SK-N-SH (cell line): ENCODE measurements at regions not wholly inside any gene's neighbourhood (a gene's known extent, or its start where the extent isn't known, plus 50 kb on each side); places are given as distances from the start of the nearest gene placed in this dataset.

Experiments
- CTCF ChIA-PET: fragments of 300-600, 350-600 bp; formaldehyde crosslinking; extraction: SDS; loops from one replicate; lab custom pipeline; 2021; lab: Yijun Ruan, JAX
- POLR2A ChIA-PET: fragments of 350-600 bp; sonication (Branson Sonifier 250); formaldehyde crosslinking; extraction: SDS; loops from one replicate; lab custom pipeline; 2020; ENCODE audit warnings: antibody characterized with exemption, inconsistent platforms; lab: Yijun Ruan, JAX
- DNase-seq: peaks from one replicate; pipeline ENCODE4 v3.0.0; 2012
- H2AFZ ChIP-seq: fragments of 200-600 bp; sonication (generic); 2 replicates; pipeline ENCODE4 v1.8.1; 2016; ENCODE audit warnings: antibody characterized with exemption, mild to moderate bottlenecking, low read depth
- H3F3A ChIP-seq: fragments of 200-600 bp; sonication (generic); replicated peaks from 2 replicates; pipeline ENCODE3; 2016; ENCODE audit warnings: antibody characterized with exemption, mild to moderate bottlenecking; ENCODE audit not compliant: insufficient read depth
- H3K27ac ChIP-seq, 2 experiments: fragments of 200-500 bp in 1 of 2; fragments of 200-600 bp in 1 of 2; sonication (Bioruptor generic) in 1 of 2; sonication (generic), shearing (Covaris generic) in 1 of 2; 2 replicates each; pipeline versions ENCODE4 v1.5.1 to v1.6.1; 2014 to 2016; ENCODE audit warnings: low read depth in 2 of 2, inconsistent platforms in 1 of 2, low read length in 1 of 2, mild to moderate bottlenecking in 1 of 2, mixed read lengths in 1 of 2
- H3K27me3 ChIP-seq: fragments of 200-600 bp; sonication (generic), shearing (Covaris generic); 2 replicates; pipeline ENCODE4 v1.6.1; 2016; ENCODE audit warnings: mixed run types; ENCODE audit not compliant: insufficient read depth
- H3K36me3 ChIP-seq, 2 experiments: fragments of 200-500 bp in 1 of 2; fragments of 200-600 bp in 1 of 2; sonication (Bioruptor generic) in 1 of 2; sonication (generic) in 1 of 2; replicated peaks in 1 of 2; 2 replicates each; pipeline versions ENCODE3 to v1.5.1; 2014 to 2016; ENCODE audit warnings: low read length in 1 of 2, mild to moderate bottlenecking in 1 of 2; ENCODE audit not compliant: insufficient read depth in 2 of 2, control insufficient read depth in 1 of 2
- H3K4me1 ChIP-seq, 2 experiments: fragments of 200-500 bp in 1 of 2; fragments of 200-600 bp in 1 of 2; sonication (Bioruptor generic) in 1 of 2; sonication (generic), shearing (Covaris generic) in 1 of 2; 2 replicates each; pipeline versions ENCODE4 v1.5.1 to v1.6.1; 2014 to 2016; ENCODE audit warnings: low read depth in 1 of 2, low read length in 1 of 2, mixed run types in 1 of 2; ENCODE audit not compliant: insufficient read depth in 2 of 2, control insufficient read depth in 1 of 2
- H3K4me2 ChIP-seq: fragments of 200-600 bp; sonication (generic), shearing (Covaris generic); 2 replicates; pipeline ENCODE4 v1.6.1; 2017; ENCODE audit warnings: mixed run types
- H3K4me3 ChIP-seq, 2 experiments: fragments of 200-500 bp in 1 of 2; fragments of 200-600 bp in 1 of 2; sonication (Bioruptor generic) in 1 of 2; sonication (generic), shearing (Covaris generic) in 1 of 2; 2 replicates each; pipeline versions ENCODE4 v1.5.1 to v1.8.1; 2014 to 2016; ENCODE audit warnings: low read depth in 2 of 2, inconsistent platforms in 1 of 2, low read length in 1 of 2, mild to moderate bottlenecking in 1 of 2, mixed read lengths in 1 of 2, moderate library complexity in 1 of 2
- H3K79me2 ChIP-seq: fragments of 200-600 bp; sonication (generic); 2 replicates; pipeline ENCODE4 v1.8.1; 2017; ENCODE audit warnings: mild to moderate bottlenecking; ENCODE audit not compliant: insufficient read depth
- H3K9ac ChIP-seq: fragments of 200-600 bp; sonication (generic); 2 replicates; pipeline ENCODE4 v1.6.1; 2017; ENCODE audit warnings: mixed run types
- H3K9me2 ChIP-seq: fragments of 200-600 bp; sonication (generic); 2 replicates; pipeline ENCODE4 v1.6.1; 2017; ENCODE audit warnings: mixed run types
- H3K9me3 ChIP-seq: fragments of 200-600 bp; sonication (generic); 2 replicates; pipeline ENCODE4 v1.6.1; 2017; ENCODE audit warnings: mixed run types, mild to moderate bottlenecking, moderate library complexity
- H4K20me1 ChIP-seq: fragments of 200-600 bp; sonication (generic); 2 replicates; pipeline ENCODE4 v1.6.1; 2017; ENCODE audit warnings: mild to moderate bottlenecking, mixed run types; ENCODE audit not compliant: insufficient read depth
- CHD2 ChIP-seq: fragments of 150-350 bp; IDR thresholded peaks from 2 replicates; pipeline ENCODE4 v1.6.1; 2018; ENCODE audit warnings: low read length; ENCODE audit not compliant: partially characterized antibody
- ELF1 ChIP-seq: IDR thresholded peaks from 2 replicates; pipeline ENCODE4 v1.4.0; 2012
- EP300 ChIP-seq, 2 experiments: IDR thresholded peaks; 2 replicates each; pipeline versions ENCODE4 v1.4.0 to v1.6.1; 2012; ENCODE audit warnings: borderline replicate concordance in 1 of 2, low read depth in 1 of 2, low read length in 1 of 2
- FOXJ3 ChIP-seq: sonication (generic); formaldehyde crosslinking; IDR thresholded peaks from 2 replicates; pipeline ENCODE4 v1.5.1; 2020; ENCODE audit warnings: mild to moderate bottlenecking, missing genetic modification reagents
- FOXM1 ChIP-seq: IDR thresholded peaks from 2 replicates; pipeline ENCODE4 v1.4.0; 2012; ENCODE audit warnings: low read depth, mild to moderate bottlenecking
- NRF1 ChIP-seq: IDR thresholded peaks from 2 replicates; pipeline ENCODE4 v1.6.1; 2012; ENCODE audit warnings: low read depth, mild to moderate bottlenecking, low read length
- RFX5 ChIP-seq: IDR thresholded peaks from 2 replicates; pipeline ENCODE4 v1.6.1; 2012; ENCODE audit warnings: mild to moderate bottlenecking, improper control_type of control experiment, low read length
- RXRA ChIP-seq: IDR thresholded peaks from 2 replicates; pipeline ENCODE4 v1.4.0; 2012; ENCODE audit warnings: low read depth, mild to moderate bottlenecking, borderline replicate concordance
- SIN3A ChIP-seq: IDR thresholded peaks from 2 replicates; pipeline ENCODE4 v1.6.1; 2012; ENCODE audit warnings: low read depth, mild to moderate bottlenecking, low read length, moderate library complexity, borderline replicate concordance
- SMC3 ChIP-seq: IDR thresholded peaks from 2 replicates; pipeline ENCODE4 v1.6.1; 2012; ENCODE audit warnings: low read depth, low read length, improper control_type of control experiment
- TAF1 ChIP-seq: IDR thresholded peaks from 2 replicates; pipeline ENCODE4 v1.6.1; 2012; ENCODE audit warnings: low read depth, mild to moderate bottlenecking, low read length, moderate library complexity, borderline replicate concordance
- TCF12 ChIP-seq: IDR thresholded peaks from 2 replicates; pipeline ENCODE4 v1.4.0; 2012
- WGBS: methylation state at CpG from one replicate; pipeline ENCODE4 v1.1.6; 2017; ENCODE audit warnings: low lambda C conversion rate; 5-methylcytosine and 5-hydroxymethylcytosine counted together
- TF ChIP-seq, protein P1 (sequence below): IDR thresholded peaks from 2 replicates; pipeline ENCODE4 v1.6.1; 2012; ENCODE audit warnings: mild to moderate bottlenecking, low read depth, low read length, moderate library complexity
- TF ChIP-seq, protein P2 (sequence below): fragments of 200-600 bp; sonication (generic); IDR thresholded peaks from 2 replicates; pipeline ENCODE4 v1.6.1; 2017; ENCODE audit warnings: antibody characterized with exemption, mild to moderate bottlenecking, moderate library complexity
- TF ChIP-seq, protein P3 (sequence below): IDR thresholded peaks from 2 replicates; pipeline ENCODE4; 2012
- TF ChIP-seq, protein P4 (sequence below): IDR thresholded peaks from 2 replicates; pipeline ENCODE4 v1.4.0; 2012; ENCODE audit warnings: low read depth

DNA sequence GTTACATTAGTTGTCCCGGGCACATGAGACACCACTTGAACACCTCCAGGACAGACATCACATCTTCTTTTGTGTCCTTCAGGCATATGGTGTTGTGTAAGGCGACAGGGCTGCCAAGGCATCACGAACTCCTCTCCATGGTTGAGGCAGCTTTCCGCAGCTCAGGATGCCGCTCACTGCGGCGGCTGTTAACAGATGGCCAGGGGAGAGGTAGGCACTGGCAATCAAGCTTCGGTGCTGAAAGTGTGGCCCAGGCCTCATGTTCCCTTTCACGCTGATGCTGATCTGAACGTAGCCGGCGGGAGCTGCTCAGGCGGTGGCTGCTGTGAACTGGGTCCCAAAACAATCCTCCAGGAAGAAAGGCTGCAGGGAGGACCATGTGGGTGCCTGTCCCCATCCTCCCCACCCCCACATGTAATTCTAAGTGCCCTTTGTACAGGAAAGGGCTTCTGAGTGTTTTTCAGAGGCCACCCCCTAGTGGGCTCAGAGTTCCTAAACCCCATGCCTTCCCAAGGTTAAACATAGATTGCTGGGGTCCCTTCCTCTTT is 287.1 kb upstream of the AJAP1 start:
- TF ChIP-seq TCF12 (no peak), SMC3 (no peak), CHD2 (no peak)
- TF ChIP-seq, all 33 proteins: peak for 0
- no peak overlapping the region for H3K4me3 ChIP-seq
- no peak overlapping the region for H3K27ac ChIP-seq
- no peaks in the 10 kb centered on the region for H3K36me3 ChIP-seq
- no peak for DNase-seq
- POLR2A ChIA-PET = no interaction called here
- 61% methylated on average over 13 of the region's 13 CpGs for WGBS
- no peaks in the 10 kb centered on the region for H3K4me1 ChIP-seq
- CTCF ChIA-PET = no interaction called here
- H3F3A ChIP-seq = no peaks in the 10 kb centered on the region
- no peaks in the 10 kb centered on the region for H3K27me3 ChIP-seq
- no peak overlapping the region for H3K9ac ChIP-seq
- no peaks in the 10 kb centered on the region for H3K9me3 ChIP-seq
- no peak overlapping the region for H3K4me2 ChIP-seq
- H4K20me1 ChIP-seq = no peaks in the 10 kb centered on the region
- H3K79me2 ChIP-seq = no peaks in the 10 kb centered on the region
- no peak overlapping the region for H2AFZ ChIP-seq
- H3K9me2 ChIP-seq = no peaks in the 10 kb centered on the region

DNA sequence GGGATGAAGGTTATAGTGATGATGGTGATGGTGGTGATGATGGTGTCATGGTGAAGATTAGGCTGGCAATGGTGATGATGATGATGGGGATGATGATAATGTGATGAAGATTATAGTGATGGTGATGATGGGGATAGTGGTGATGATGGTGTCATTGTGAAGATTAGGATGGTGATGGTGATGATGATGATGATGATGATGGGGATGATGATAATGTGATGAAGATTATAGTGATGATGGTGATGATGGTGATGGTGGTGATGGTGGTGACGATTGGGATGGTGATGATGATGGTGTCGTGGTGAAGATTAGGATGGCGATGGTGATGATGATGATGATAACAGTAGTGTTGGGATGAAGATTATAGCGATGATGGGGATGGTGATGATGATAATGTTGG is 285.1 kb upstream of the AJAP1 start:
- Histone ChIP-seq H3K4me3 (no peak overlapping the region), H3K9me3 (no peaks in the 10 kb centered on the region), H3K79me2 (no peaks in the 10 kb centered on the region), H3K4me1 (no peaks in the 10 kb centered on the region), H3K9ac (no peak overlapping the region), H4K20me1 (no peaks in the 10 kb centered on the region), H3K36me3 (no peaks in the 10 kb centered on the region), H3K27ac (no peak overlapping the region), H3F3A (no peaks in the 10 kb centered on the region), H3K9me2 (no peaks in the 10 kb centered on the region), H2AFZ (no peak overlapping the region), H3K27me3 (no peaks in the 10 kb centered on the region), H3K4me2 (no peak overlapping the region)
- ChIA-PET POLR2A (no interaction called here), CTCF (no interaction called here)
- TF ChIP-seq RXRA = no peak
- TF ChIP-seq FOXM1 = no peak
- no peak for TF ChIP-seq TCF12
- TF ChIP-seq, protein P1, sequence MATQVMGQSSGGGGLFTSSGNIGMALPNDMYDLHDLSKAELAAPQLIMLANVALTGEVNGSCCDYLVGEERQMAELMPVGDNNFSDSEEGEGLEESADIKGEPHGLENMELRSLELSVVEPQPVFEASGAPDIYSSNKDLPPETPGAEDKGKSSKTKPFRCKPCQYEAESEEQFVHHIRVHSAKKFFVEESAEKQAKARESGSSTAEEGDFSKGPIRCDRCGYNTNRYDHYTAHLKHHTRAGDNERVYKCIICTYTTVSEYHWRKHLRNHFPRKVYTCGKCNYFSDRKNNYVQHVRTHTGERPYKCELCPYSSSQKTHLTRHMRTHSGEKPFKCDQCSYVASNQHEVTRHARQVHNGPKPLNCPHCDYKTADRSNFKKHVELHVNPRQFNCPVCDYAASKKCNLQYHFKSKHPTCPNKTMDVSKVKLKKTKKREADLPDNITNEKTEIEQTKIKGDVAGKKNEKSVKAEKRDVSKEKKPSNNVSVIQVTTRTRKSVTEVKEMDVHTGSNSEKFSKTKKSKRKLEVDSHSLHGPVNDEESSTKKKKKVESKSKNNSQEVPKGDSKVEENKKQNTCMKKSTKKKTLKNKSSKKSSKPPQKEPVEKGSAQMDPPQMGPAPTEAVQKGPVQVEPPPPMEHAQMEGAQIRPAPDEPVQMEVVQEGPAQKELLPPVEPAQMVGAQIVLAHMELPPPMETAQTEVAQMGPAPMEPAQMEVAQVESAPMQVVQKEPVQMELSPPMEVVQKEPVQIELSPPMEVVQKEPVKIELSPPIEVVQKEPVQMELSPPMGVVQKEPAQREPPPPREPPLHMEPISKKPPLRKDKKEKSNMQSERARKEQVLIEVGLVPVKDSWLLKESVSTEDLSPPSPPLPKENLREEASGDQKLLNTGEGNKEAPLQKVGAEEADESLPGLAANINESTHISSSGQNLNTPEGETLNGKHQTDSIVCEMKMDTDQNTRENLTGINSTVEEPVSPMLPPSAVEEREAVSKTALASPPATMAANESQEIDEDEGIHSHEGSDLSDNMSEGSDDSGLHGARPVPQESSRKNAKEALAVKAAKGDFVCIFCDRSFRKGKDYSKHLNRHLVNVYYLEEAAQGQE = no peak
- no peak for TF ChIP-seq TAF1
- no peak for TF ChIP-seq EP300 (IDR thresholded peaks at IDR 0.05; ENCODE audit: borderline replicate concordance in 1 of 2, low read depth in 1 of 2, low read length in 1 of 2)
- no peak for TF ChIP-seq SIN3A
- TF ChIP-seq, protein P2, sequence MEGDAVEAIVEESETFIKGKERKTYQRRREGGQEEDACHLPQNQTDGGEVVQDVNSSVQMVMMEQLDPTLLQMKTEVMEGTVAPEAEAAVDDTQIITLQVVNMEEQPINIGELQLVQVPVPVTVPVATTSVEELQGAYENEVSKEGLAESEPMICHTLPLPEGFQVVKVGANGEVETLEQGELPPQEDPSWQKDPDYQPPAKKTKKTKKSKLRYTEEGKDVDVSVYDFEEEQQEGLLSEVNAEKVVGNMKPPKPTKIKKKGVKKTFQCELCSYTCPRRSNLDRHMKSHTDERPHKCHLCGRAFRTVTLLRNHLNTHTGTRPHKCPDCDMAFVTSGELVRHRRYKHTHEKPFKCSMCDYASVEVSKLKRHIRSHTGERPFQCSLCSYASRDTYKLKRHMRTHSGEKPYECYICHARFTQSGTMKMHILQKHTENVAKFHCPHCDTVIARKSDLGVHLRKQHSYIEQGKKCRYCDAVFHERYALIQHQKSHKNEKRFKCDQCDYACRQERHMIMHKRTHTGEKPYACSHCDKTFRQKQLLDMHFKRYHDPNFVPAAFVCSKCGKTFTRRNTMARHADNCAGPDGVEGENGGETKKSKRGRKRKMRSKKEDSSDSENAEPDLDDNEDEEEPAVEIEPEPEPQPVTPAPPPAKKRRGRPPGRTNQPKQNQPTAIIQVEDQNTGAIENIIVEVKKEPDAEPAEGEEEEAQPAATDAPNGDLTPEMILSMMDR = no peak
- TF ChIP-seq, protein P3, sequence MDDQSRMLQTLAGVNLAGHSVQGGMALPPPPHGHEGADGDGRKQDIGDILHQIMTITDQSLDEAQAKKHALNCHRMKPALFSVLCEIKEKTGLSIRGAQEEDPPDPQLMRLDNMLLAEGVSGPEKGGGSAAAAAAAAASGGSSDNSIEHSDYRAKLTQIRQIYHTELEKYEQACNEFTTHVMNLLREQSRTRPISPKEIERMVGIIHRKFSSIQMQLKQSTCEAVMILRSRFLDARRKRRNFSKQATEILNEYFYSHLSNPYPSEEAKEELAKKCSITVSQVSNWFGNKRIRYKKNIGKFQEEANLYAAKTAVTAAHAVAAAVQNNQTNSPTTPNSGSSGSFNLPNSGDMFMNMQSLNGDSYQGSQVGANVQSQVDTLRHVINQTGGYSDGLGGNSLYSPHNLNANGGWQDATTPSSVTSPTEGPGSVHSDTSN = no peak
- no peak for TF ChIP-seq ELF1
- TF ChIP-seq RFX5 = no peak
- TF ChIP-seq, protein P4, sequence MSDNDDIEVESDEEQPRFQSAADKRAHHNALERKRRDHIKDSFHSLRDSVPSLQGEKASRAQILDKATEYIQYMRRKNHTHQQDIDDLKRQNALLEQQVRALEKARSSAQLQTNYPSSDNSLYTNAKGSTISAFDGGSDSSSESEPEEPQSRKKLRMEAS = no peak
- no peak for TF ChIP-seq NRF1
- no peak for TF ChIP-seq CHD2
- no peak for TF ChIP-seq FOXJ3 (CRISPR knock-in tag)
- no peak for DNase-seq
- WGBS = 40% methylated on average over 4 of the region's 4 CpGs
